GM18861 (cell line): ENCODE measurements at regions not wholly inside any gene's neighbourhood (a gene's known extent, or its start where the extent isn't known, plus 50 kb on each side); places are given as distances from the start of the nearest gene placed in this dataset.

ENCODE experiments used
- ATAC-seq: cut with Tn5 transposase; IDR thresholded peaks from one replicate; pipeline ENCODE4 v1.9.1; 2021; ENCODE audit not compliant: unreplicated experiment

GRCh38 chr6:140571145-140571544, 1196.7 kb upstream of the CITED2 start:
- ATAC-seq, result no peak

GRCh38 chr6:140567466-140567865, 1193.0 kb upstream of the CITED2 start:
- ATAC-seq, result no peak

GRCh38 chr6:140566781-140567277, 1192.4 kb upstream of the CITED2 start:
- no peak for ATAC-seq

- no peak for ATAC-seq
Measured at GRCh38 chr6:140563728-140564127, 1189.3 kb upstream of the CITED2 start.

GRCh38 chr6:140561701-140562100, 1187.3 kb upstream of the CITED2 start:
- no peak for ATAC-seq

GRCh38 chr6:140560671-140561070, 1186.2 kb upstream of the CITED2 start:
- no peak for ATAC-seq

- ATAC-seq, result no peak
Measured at GRCh38 chr6:140559458-140559857, 1185.0 kb upstream of the CITED2 start.

- ATAC-seq, result no peak
Measured at GRCh38 chr6:140554421-140554820, 1180.0 kb upstream of the CITED2 start.

- ATAC-seq, result no peak
Measured at GRCh38 chr6:140548366-140548765, 1173.9 kb upstream of the CITED2 start.

- no peak for ATAC-seq
Measured at GRCh38 chr6:140546640-140547039, 1172.2 kb upstream of the CITED2 start.

- no peak for ATAC-seq
Measured at GRCh38 chr6:140544431-140544830, 1170.0 kb upstream of the CITED2 start.

- no peak for ATAC-seq
Measured at GRCh38 chr6:140542863-140543262, 1168.4 kb upstream of the CITED2 start.

GRCh38 chr6:140541288-140541687, 1166.8 kb upstream of the CITED2 start:
- no peak for ATAC-seq

- no peak for ATAC-seq
Measured at GRCh38 chr6:140540743-140541142, 1166.3 kb upstream of the CITED2 start.

GRCh38 chr6:140538926-140539325, 1164.5 kb upstream of the CITED2 start:
- ATAC-seq, result no peak

- ATAC-seq, result no peak
Measured at GRCh38 chr6:140537834-140538705, 1163.6 kb upstream of the CITED2 start.

- no peak for ATAC-seq
Measured at GRCh38 chr6:140537211-140537610, 1162.8 kb upstream of the CITED2 start.

GRCh38 chr6:140535511-140535910, 1161.1 kb upstream of the CITED2 start:
- no peak for ATAC-seq

GRCh38 chr6:140533526-140533925, 1159.1 kb upstream of the CITED2 start:
- ATAC-seq, result no peak

GRCh38 chr6:140504776-140505175, 1130.3 kb upstream of the CITED2 start:
- no peak for ATAC-seq

GRCh38 chr6:140500849-140501248, 1126.4 kb upstream of the CITED2 start:
- ATAC-seq, result no peak

GRCh38 chr6:140499607-140500006, 1125.2 kb upstream of the CITED2 start:
- ATAC-seq, result no peak
